Psoas muscle (tissue), 7 donors: ENCODE measurements at regions not wholly inside any gene's neighbourhood (a gene's known extent, or its start where the extent isn't known, plus 50 kb on each side); places are given as distances from the start of the nearest gene placed in this dataset.

Experiments
- ATAC-seq, 4 donors: fragments of 200-7000 bp; cut with Tn5 transposase; one replicate each; pipeline ENCODE4 v1.9.1; 2020; ENCODE audit warnings: moderate library complexity in 3 of 4, mild to moderate bottlenecking in 2 of 4
- DNase-seq, 2 donors: peaks; one replicate each; pipeline ENCODE4 v3.0.0-alpha.2; 2020
- H3K27ac ChIP-seq: fragments of 200-600 bp; one replicate; pipeline ENCODE4 v1.8.0; 2022
- H3K27me3 ChIP-seq, 3 donors: fragments of 200-600 bp in 1 of 3; one replicate each; pipeline versions ENCODE4 v1.6.1 to v1.8.0; 2013 to 2022; ENCODE audit warnings: low read length in 2 of 3, mild to moderate bottlenecking in 2 of 3, moderate library complexity in 1 of 3; ENCODE audit not compliant: insufficient read depth in 3 of 3
- H3K36me3 ChIP-seq, 2 donors: fragments of 200-600 bp in 1 of 2; one replicate each; pipeline versions ENCODE4 v1.6.1 to v1.8.0; 2013 to 2022; ENCODE audit warnings: low read depth in 1 of 2, mild to moderate bottlenecking in 1 of 2, moderate library complexity in 1 of 2; ENCODE audit not compliant: insufficient read depth in 1 of 2
- H3K4me1 ChIP-seq: fragments of 200-600 bp; one replicate; pipeline ENCODE4 v1.8.0; 2022
- H3K4me3 ChIP-seq: fragments of 200-600 bp; one replicate; pipeline ENCODE4 v1.8.0; 2022; ENCODE audit warnings: mild to moderate bottlenecking
- H3K9me3 ChIP-seq: fragments of 200-600 bp; one replicate; pipeline ENCODE4 v1.8.0; 2022
- WGBS, 3 donors: extraction: QIAGEN DNeasy Blood & Tissue Kit; methylation state at CpG; one replicate each; pipeline versions ENCODE4 v1.1.6 to v1.1.7; 2013; 5-methylcytosine and 5-hydroxymethylcytosine counted together
- intact Hi-C, 2 donors: fragments of 100-400 bp; cut with DNase I; formaldehyde crosslinking; loops; one replicate each; pipeline versions ENCODE4 v1.11.0 to v1.14.2; 2022
- TF ChIP-seq, protein P1 (sequence below): fragments of 200-600 bp; IDR thresholded peaks from one replicate; pipeline ENCODE4 v1.8.0; 2022; ENCODE audit warnings: antibody characterized with exemption
- donor health status: healthy with polysubstance abuse.
- donor health status: DM: no; HTN: no; CAD: no; lungs with moderate emphysema.
- donor health status: Bipolar disorder and iron deficiency.
- donor health status: healthy.
- donor health status: DM: yes; HTN: yes; CAD: no.
- donor health status: DM: no; HTN: no; CAD: no.
- donor health status: DM: yes; HTN: yes; CAD: no.

DNA sequence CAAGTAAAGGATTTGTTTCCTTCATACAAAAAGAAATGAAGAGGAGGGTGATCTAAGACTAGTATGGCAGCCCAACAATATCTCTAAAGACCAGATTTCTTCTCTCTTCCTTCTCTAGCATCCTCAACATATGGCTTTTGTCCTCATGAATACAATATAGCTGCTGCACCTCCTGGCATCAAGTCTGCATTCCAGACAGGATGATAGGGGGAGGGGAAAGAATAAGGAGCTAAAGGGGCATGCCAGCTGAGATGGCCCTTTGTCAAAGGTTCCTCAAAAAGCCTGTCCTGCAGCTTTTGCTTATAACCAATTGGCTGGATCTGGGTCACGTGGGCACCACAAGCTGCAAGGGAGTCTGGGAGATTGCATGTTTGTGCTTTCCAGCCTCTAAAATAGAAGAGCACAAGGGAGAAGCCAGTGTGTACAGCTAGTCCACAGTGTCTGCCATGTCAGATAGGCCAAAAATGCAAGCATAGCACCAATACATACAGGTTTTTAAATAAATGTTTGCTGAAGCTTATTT, 132.6 kb downstream of the BCOR start:
- Histone ChIP-seq H3K27me3 (no peaks in the 10 kb centered on the region), H3K36me3 (no peaks in the 10 kb centered on the region), H3K9me3 (no peaks in the 10 kb centered on the region), H3K4me1 (no peaks in the 10 kb centered on the region), H3K4me3 (no peak overlapping the region), H3K27ac (no peak overlapping the region)
- TF ChIP-seq, protein P1, sequence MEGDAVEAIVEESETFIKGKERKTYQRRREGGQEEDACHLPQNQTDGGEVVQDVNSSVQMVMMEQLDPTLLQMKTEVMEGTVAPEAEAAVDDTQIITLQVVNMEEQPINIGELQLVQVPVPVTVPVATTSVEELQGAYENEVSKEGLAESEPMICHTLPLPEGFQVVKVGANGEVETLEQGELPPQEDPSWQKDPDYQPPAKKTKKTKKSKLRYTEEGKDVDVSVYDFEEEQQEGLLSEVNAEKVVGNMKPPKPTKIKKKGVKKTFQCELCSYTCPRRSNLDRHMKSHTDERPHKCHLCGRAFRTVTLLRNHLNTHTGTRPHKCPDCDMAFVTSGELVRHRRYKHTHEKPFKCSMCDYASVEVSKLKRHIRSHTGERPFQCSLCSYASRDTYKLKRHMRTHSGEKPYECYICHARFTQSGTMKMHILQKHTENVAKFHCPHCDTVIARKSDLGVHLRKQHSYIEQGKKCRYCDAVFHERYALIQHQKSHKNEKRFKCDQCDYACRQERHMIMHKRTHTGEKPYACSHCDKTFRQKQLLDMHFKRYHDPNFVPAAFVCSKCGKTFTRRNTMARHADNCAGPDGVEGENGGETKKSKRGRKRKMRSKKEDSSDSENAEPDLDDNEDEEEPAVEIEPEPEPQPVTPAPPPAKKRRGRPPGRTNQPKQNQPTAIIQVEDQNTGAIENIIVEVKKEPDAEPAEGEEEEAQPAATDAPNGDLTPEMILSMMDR: no peak
- no peak for DNase-seq
- intact Hi-C loops: no loop called here
- 63 to 97% (median 82%) methylated on average over 1 of the region's 1 CpG for WGBS, 3 donors
- no peak for ATAC-seq

DNA sequence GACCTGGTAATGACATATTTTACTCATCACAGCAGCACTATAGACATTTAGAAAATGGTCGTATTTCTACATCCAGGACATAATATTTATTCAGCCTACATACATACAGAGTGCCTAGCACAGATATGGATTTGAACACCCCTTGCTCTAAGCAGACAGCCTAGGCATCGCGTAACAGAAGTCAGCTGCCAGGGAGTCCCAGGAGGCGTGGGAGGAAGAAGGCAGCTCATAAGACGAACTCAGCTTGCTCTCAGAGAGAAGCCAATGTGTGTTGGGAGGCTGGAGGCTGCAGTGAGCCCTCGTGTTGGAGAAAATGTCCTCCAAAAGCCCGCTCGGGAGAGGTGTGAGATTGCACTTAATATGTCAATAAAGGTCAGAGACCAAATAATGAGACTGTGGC, 131.6 kb downstream of the BCOR start:
- H3K36me3 ChIP-seq: no peaks in the 10 kb centered on the region
- TF ChIP-seq, protein P1: no peak
- ATAC-seq (no peak), DNase-seq (no peak)
- no peaks in the 10 kb centered on the region for H3K27me3 ChIP-seq
- no peaks in the 10 kb centered on the region for H3K4me1 ChIP-seq
- no peak overlapping the region for H3K4me3 ChIP-seq
- no peak overlapping the region for H3K27ac ChIP-seq
- H3K9me3 ChIP-seq: no peaks in the 10 kb centered on the region
- intact Hi-C loops: no loop called here
- WGBS, 3 donors: 55 to 67% (median 67%) methylated on average over 8 of the region's 8 CpGs

DNA sequence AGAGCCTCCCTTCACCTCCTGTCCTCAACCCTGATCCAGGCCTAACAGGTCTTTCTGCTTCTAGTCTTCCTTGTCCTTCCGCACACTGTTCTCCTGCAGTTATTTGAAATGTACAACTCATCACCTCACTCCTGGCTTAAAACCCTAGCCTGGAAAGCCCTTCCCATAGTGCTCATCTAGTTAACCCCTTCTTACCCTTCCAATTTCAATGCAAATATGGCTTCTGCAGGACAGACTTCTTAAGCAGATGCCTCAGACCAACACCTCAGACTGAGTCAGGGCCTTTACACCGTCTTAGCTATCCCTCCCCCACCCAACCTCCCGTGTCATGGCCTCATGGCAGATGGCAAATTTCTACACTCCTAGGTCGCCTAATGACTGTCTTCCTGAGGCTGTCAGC, 130.4 kb downstream of the BCOR start:
- TF ChIP-seq, protein P1: no peak

DNA sequence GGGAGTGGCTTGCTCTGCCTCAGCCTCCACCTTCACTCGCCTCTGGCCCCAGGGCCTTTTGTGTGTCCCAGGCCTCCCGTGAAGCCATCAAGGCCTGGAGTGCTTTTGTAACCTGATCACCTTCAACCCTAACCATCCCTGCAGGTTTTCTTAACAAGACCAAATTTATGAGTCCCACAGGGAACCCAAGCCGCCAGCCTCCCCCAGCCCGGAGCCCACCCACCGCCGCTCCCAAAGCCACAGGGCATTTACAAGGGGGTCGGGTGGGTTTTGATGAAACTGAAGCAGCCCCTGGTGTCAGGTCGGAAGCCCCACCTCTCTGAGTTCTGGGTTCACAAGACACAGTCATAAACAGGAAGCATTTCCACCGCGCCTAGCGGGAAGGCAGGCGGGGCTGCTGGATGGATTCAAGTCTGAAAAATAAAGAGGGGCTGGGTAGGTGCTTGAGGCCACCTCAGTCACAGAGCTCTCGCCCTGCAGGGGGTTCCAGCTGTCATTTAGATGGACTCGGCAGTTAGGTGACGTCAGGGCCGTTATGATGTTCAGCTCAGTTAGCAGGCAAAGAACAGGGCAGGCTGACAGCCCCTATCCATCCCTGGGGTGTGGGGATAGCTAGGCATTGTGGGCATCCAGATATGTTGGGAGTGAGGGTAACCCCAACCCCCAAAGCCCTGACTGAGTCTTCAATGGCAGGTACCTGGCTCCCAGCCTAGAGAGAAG, 128.5 kb downstream of the BCOR start:
- Histone ChIP-seq H3K4me1 (no peaks in the 10 kb centered on the region), H3K9me3 (no peaks in the 10 kb centered on the region), H3K27ac (no peak overlapping the region), H3K4me3 (no peak overlapping the region), H3K27me3 (no peaks in the 10 kb centered on the region), H3K36me3 (no peaks in the 10 kb centered on the region)
- DNase-seq: no peak
- intact Hi-C loops: no loop called here
- WGBS, 3 donors: 48 to 70% (median 63%) methylated on average over 14 to 16 of the region's 16 CpGs
- TF ChIP-seq, protein P1: no peak
- ATAC-seq: no peak

More for the DNA sequence above, 130.4 kb downstream of the BCOR start:
- no peaks in the 10 kb centered on the region for H3K4me1 ChIP-seq
- intact Hi-C loops: no loop called here
- WGBS, 3 donors: 75 to 94% (median 86%) methylated on average over 4 of the region's 4 CpGs
- no peaks in the 10 kb centered on the region for H3K36me3 ChIP-seq
- H3K9me3 ChIP-seq: no peaks in the 10 kb centered on the region
- no peak overlapping the region for H3K27ac ChIP-seq
- H3K4me3 ChIP-seq: no peak overlapping the region
- H3K27me3 ChIP-seq: no peaks in the 10 kb centered on the region
- no peak for DNase-seq
- no peak for ATAC-seq
